ENCODE measurements at regions not wholly inside any gene's neighbourhood (a gene's known extent, or its start where the extent isn't known, plus 50 kb on each side); places are given as distances from the start of the nearest gene placed in this dataset.

GRCh38 chr2:180128861-180129260, 121.8 kb upstream of the CWC22 start:
- DNase-seq (ENCODE audit: insufficient read length, low spot score) (no peak), FAIRE-seq (no peak)
- TF ChIP-seq, protein P1, sequence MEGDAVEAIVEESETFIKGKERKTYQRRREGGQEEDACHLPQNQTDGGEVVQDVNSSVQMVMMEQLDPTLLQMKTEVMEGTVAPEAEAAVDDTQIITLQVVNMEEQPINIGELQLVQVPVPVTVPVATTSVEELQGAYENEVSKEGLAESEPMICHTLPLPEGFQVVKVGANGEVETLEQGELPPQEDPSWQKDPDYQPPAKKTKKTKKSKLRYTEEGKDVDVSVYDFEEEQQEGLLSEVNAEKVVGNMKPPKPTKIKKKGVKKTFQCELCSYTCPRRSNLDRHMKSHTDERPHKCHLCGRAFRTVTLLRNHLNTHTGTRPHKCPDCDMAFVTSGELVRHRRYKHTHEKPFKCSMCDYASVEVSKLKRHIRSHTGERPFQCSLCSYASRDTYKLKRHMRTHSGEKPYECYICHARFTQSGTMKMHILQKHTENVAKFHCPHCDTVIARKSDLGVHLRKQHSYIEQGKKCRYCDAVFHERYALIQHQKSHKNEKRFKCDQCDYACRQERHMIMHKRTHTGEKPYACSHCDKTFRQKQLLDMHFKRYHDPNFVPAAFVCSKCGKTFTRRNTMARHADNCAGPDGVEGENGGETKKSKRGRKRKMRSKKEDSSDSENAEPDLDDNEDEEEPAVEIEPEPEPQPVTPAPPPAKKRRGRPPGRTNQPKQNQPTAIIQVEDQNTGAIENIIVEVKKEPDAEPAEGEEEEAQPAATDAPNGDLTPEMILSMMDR (IDR thresholded peaks at IDR 0.05; ENCODE audit: insufficient read depth, missing control alignments): no peak

DNA sequence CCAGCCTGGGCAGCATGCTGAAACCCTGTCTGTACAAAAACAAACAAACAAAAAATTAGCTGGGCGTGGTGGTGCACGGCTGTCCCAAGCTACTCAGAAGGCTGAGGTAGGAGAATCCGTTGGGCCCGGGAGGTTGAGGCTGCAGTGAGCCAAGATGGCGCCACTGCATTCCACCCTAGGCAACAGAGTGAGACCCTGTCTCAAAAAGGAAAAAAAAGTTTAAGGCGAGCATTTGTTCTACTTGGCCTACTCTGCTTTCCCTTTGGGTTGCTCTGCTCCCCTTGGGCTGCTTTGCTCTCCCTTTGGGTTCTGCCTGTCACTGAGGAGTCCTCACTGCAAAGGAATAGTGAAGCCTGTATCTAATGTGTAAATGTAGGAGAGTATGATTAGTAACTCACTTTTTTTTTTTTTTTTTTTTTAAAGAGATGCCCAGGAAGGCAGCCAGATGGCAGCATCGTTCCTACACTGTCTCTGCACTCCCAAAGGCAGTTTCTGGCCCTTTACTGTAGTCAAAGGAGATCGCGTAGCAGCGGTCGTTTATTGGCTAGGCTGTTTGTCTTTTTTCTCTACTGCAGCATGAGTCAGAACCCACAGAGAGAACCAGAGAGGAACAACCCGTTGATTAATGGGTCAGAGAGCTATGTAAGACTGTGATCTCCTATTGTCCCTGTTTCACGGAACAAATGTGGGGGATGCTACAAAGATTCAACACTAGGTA, 118.3 kb upstream of the CWC22 start:
- TF ChIP-seq, protein P1 (IDR thresholded peaks at IDR 0.05; ENCODE audit: insufficient read depth, missing control alignments): peak; percentile 57
- DNase-seq (ENCODE audit: insufficient read length, low spot score) (no peak), FAIRE-seq (peak; percentile 35)

- peak; percentile 79 for FAIRE-seq
- TF ChIP-seq, protein P1 (IDR thresholded peaks at IDR 0.05; ENCODE audit: insufficient read depth, missing control alignments): peak; percentile 72
- DNase-seq (ENCODE audit: insufficient read length, low spot score): peak; percentile 26
Observed at GRCh38 chr2:180124273-180125139, 117.4 kb upstream of the CWC22 start.

DNA sequence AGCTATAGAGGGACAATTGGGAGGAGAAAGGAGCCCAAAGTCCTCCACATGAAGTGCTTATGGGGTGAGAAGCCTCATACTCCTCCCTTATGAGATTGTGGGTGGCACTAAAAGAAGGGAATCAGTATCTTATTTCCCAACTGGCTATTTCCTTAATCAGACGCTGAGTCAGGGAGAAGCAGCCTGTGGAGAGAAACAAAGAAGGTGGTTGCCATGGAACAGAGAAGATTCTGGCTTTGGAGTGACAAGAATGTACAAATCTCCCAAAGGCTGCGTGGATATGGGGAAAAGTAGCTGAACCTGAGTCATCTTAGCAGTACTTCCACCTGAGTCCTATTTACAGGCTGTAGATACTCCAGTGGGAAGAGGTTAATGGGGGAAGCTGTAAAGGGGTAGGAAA, 115.8 kb upstream of the CWC22 start:
- no peak for FAIRE-seq
- TF ChIP-seq, protein P1 (IDR thresholded peaks at IDR 0.05; ENCODE audit: insufficient read depth, missing control alignments): no peak
- DNase-seq (ENCODE audit: insufficient read length, low spot score): no peak

GRCh38 chr2:180115675-180116074, 108.6 kb upstream of the CWC22 start:
- TF ChIP-seq, protein P1 (IDR thresholded peaks at IDR 0.05; ENCODE audit: insufficient read depth, missing control alignments): no peak
- FAIRE-seq (no peak), DNase-seq (ENCODE audit: insufficient read length, low spot score) (no peak)

DNA sequence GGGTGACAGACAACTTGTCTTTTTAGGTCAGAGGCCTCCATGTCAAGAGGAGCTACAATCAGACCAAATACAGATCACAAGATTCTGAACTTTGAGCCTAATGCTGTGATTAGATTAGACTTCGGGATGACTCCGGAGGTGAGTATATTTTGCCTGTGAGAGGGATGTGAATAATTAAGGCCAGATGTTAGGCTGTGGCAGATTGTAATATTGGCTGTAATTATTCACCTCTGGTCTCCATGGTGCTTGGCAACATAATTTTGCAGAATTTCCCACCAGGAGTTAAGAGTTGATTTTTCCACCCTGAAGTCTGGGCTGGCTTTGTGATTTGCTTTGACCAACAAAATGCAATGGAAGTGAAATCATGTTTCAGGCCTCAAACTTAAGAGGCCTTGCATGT, 108.2 kb upstream of the CWC22 start:
- TF ChIP-seq, protein P1 (IDR thresholded peaks at IDR 0.05; ENCODE audit: insufficient read depth, missing control alignments): no peak
- DNase-seq (ENCODE audit: insufficient read length, low spot score): no peak
- no peak for FAIRE-seq

DNA sequence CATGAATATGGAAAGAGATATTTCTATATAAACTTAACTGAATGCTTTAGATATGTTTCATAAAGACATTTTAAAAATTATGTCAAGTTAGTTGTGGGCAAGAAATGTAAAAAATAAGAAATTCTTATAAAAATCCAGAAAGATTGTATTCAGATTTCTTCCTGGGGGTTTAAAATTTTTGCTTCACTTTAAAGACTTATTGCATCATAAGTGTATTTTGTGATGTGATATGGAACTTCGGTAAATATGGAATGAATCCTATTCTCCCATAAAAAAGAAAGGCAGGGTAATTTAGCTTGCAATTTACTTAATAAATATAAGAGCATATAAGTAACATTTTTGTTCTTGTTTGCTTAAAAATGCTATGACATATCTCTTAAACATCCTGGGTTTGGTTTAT, 104.8 kb upstream of the CWC22 start:
- DNase-seq (ENCODE audit: insufficient read length, low spot score) (no peak), FAIRE-seq (no peak)
- TF ChIP-seq, protein P1 (IDR thresholded peaks at IDR 0.05; ENCODE audit: insufficient read depth, missing control alignments): no peak

Measured in D721Med (cell line).